Anterior cingulate cortex (tissue), 58 donors: ENCODE measurements at regions not wholly inside any gene's neighbourhood (a gene's known extent, or its start where the extent isn't known, plus 50 kb on each side); places are given as distances from the start of the nearest gene placed in this dataset.

ENCODE experiments used
- DNase-seq, 58 donors: peaks; one replicate each; lab custom pipeline; 2025; lab: John Stamatoyannopoulos, UW

DNA sequence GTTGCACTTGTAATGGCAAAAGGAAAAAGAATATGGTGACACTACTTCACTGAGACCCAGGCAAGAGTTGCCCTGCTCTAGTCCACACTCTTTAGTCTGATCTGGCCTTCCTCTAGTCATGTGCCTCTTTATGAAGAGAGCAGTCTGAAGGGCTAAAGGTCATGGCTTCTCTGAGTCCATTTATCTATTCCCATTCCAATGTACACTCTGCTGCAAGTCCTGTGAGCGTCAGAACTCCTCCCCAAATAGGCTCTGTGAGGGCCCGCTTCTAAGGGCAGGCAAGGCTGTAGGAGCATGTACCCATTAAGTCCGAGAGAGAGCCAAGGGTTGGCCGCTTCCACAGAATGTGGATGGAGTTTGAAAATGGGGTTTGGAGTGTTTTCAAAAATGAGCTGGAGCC lies 209.3 kb downstream of the AHR start:
- DNase-seq, result no peak

GRCh38 chr7:17512181-17512675 lies 213.8 kb downstream of the AHR start:
- no peak for DNase-seq

DNA sequence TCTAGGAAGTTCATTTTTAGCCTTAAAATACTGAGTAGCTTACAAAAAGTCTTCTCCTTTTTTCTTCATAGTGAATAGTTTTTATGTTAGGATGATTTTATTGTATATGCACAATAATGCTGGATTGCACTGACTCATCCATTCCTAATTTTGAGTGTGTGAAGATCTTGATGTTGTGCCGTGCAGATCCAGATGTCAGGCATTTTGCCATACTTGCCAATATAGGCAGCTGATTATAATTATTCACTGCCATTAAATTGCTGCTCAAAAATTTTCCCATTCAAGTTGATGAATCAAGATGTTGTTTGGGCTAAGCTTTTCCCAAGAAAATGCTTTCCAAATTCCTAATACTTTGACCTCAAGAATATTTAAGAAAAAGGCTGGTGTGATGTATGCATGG lies 218.3 kb downstream of the AHR start:
- no peak for DNase-seq

- DNase-seq, result no peak
Observed at GRCh38 chr7:17520941-17521340, 222.5 kb downstream of the AHR start.

DNA sequence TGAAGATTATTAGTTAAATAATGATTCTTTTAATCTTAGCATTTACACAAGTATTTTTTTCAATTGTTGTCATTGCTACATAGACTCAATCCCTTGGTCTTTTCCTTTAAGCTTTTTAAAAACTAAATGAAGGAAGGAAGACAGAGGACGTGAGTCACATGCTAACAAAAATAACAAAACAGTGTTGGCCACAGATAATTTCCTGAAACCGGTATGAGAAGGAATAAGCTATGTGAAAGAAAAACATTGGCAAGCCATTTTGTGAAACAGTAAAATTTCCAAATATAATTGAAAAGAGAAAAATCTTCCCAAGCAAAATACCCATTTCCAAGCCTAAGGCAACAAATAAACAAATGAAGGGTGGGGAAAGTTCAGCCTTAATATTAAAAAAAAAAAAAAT lies 223.0 kb downstream of the AHR start:
- DNase-seq, result no peak

DNA sequence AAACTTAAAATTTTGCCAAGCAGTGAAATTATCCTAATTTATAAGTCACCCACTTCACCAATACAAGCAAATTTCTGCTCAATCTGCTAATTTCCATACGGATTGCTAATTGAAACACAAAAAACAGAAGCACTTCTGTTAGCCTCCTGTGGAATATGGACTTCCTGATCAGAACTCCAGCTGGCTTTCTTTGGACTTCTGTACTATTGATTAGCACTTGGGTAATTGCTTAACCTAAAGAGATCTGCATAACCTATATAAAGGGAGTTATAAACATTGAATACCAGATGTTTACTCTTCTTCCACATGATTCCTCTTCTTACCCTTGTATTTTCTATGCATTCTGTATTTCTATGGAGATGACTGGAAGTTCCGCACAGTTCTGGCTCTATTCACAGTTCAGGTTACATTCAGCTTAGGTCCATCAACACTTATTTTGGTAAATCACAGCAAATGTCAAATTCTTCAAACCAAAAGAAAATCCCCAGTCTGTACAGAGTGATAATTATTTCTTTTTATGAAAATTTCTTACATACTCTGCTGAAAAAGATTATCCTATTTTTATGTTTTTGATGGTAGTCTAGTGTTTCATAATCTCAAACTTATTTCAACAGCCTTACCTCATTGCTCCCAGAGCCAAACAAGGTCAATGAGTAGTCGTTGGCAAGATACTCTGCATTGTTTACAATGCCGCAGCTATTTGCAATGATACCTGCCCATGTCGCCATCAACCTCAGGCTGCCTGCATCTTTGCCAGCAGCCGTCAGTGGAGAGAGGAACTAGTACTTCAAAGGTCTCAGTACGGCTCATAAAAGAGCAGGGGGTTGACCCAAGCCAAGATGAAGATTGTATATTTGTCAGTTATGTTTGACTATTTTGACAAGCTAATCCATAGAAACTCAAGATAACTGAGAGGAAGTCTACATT lies 225.6 kb downstream of the AHR start:
- DNase-seq, result no peak

DNA sequence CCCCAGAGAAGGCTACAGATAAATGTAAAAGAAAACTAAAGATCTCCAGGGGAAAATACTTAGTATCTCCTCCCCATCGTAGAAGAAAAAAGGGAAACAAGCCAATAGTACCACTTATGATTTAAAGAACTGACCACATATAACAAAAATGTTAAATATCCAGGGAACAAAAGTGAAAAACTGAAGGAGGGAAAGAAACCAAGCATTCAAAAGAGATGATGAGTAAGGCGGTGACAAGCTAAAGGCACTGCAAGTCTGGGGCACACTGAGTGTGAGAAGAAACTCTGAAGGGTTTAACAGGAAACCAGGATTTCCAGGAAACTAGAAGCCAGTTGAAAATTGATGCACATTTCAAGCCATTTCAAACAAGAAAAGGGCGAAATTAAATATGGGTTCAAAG lies 226.3 kb downstream of the AHR start:
- no peak for DNase-seq

- no peak for DNase-seq
Observed at GRCh38 chr7:17526621-17527020, 228.2 kb downstream of the AHR start.

GRCh38 chr7:17528636-17529035 lies 230.2 kb downstream of the AHR start:
- no peak for DNase-seq

DNA sequence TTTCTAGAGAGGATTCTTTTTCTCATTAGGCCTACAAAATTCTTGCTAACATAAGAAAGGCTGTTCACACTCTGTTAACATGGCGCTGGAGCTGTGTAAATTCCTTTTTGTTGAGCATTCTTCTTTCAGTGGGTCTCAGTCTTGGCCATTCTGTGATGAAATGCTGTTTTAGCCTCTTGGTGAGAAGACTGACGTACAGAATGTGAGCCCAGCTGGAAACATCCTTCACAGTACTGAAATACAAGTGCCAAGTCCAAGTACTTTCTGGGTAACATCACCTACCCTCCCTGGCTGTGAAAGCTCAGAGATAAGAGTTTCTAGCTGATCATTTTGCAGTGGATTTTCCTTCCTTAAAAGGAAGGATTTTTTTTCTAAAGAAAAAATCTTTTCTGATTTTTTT lies 231.8 kb downstream of the AHR start:
- DNase-seq, result no peak

DNA sequence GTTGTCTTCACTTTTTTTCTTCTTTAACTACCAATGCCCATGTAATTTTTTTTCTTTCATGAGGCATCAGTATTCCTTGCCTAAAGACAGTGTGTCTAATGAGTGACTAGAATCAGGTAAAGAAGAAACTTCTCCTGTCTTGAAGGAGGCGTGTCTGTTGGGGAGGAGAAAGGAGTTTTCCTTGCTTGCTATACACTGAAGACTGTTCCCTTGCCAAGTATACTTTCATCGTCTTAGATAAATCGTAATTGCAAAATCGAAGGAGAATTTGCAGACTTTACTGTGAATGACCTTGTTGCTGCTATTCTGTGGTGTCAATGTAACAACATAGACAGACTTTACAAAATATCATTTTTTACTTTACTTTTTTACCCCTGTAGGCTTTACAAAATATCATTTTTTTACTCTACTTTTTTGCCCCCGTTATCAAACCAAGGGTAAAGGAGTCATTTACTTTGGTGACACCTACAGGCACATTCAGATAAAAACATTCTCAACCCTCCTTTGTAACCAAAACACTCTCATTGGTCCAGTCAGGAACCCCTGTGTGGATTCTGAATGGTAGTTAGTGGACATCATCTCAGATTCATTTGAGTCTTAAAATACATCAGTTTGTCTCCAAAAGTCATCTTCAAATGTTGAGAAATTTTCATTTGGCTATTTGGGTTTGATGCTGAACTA lies 232.4 kb downstream of the AHR start:
- no peak for DNase-seq

DNA sequence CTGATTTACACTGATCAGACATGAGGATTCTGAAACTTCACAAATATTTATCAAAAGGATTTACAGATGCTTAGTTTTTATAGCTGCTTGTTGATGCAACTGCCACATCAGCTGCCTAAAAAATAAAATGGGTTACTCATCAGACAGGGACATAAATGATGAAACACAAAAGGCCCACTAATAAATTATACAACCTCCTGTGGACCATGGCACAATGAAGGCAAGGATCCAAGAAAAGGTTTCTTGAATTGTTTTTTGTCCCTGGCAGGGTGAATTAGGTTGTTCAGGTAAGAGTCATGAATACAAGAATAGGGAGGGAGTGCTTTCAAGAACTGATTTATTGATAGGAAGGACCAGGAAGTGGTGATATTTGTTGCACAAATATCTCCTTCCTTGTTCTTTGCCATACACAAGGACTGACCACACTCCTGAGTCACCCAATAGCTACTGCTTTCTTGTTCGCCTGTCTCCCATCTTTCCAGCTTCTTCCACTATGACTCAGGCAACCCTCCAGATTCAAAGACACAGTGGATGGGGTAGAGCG lies 234.5 kb downstream of the AHR start:
- DNase-seq, result no peak

GRCh38 chr7:17534348-17534747 lies 235.9 kb downstream of the AHR start:
- no peak for DNase-seq

DNA sequence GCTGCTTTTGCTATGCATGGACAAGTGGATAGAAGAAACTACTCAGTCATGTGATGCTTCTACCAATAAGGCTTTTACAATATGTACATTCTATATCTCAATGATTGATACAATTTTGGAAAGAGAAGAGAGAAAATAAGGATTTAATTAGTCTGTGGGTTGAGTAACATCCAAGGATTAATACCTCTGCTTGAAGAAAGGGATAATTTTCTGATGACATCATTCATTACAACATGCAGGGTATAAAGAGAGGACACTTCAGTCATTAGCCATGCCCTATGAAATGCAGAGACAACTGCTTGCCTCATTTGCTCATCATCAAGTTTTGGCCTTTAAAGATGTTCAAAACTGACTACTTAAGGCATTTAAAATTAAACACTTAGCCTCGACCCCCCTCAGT lies 237.3 kb downstream of the AHR start:
- no peak for DNase-seq

DNA sequence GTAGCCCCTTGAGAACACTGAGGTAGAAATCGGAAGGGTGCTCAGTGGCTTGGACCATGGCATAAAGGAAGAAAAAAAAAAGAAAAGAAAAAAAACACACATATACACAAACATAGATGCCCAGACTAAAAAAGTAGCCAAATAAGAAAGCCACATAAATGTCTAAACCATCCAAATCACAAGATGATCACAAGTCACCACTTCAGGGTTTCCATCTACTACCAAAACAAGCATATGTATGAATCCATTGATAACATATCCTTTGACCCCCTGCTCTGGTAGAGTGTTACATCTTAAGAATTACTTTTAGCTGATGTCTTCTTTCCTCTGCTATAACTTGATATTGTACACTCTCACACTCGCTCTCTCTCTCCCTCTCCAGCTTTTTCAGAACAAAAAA lies 245.9 kb downstream of the AHR start:
- no peak for DNase-seq

DNA sequence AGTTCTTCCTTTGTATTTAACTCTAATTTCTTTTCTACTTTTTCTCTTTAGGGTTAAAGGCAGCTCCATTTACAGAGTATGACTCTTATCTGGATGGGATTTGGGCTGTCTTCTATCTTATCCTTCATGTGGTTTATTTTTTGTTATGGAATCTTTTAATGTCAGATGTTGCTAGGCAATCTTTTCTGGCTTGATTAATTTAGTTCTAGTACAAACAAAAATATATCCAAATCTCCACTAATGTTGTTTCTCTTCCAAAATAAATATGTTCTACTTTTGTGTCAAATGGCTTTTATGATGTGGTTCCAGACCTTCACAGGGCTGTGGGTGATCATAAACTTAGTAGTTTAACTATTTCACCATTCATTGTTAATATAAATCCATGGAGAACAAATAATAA lies 246.9 kb downstream of the AHR start:
- DNase-seq, result no peak

- no peak for DNase-seq
Observed at GRCh38 chr7:17546189-17546588, 247.7 kb downstream of the AHR start.

DNA sequence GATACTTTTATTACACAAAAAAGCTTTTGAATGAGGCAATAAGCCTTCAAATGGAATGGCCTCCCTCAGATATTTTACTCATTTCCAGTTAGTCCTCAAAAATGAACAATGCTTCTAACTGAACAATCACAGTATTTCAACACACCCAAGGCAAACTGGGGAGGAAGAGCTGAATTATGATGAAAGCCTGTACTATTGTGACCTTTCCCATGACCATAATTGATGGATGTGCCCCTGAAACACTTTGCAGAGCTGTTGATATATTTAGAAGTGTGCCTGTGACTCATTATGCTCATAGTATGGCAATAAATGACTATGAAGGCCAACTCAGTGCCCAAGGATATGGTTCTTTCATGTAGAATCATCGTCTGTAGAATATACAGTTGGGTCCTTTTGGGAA lies 248.1 kb downstream of the AHR start:
- DNase-seq, result no peak

DNA sequence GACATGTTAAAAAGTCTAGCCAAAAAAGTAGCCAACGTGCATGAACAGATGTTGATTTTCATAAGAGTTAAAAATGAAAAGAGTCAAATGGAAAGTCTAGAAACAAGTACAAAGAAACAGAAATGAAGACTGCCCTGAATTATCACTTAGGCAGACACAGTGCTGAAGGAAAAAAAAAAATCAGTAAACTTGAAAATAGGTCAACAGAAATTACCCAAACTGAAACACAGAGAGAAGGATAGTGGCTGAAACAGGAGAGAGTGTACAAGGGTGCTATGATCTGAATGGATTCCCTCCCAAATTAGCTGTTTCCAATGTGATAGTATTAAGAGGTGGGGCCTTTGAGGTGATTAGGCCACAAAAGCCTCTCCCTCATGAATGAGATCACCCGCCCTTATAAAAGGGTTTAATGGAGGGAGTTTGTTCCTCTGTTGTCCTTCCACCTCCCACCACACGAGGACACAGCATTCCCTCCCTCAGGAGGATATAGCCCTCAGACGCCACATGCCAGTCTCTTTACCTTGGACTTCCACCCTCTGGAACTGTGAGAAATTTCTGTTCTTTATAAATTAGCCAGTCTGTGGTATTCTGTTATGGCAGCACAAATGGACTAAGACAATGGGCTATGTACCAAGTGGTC lies 249.7 kb downstream of the AHR start:
- no peak for DNase-seq

GRCh38 chr7:17549406-17549805 lies 251.0 kb downstream of the AHR start:
- no peak for DNase-seq

DNA sequence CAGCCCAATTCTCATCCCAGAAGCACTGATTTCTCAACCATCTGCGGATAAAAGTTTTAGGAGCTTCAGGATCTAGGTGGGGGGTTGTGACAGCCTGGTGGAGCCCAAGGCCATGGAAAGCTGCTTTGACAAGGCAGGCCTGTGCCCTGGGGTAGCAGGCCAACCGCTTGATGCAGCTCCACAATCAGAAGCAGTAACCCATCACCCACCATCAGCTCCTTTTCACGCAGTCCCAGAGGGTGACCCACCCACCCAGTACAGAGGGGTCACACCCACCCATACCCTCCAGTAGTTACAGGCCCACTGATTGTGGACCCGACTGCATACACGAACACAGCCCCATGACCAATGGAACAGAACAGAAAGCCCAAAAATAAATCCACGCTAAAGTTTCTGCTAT lies 253.9 kb downstream of the AHR start:
- DNase-seq, result no peak
